Hepatocyte (in vitro differentiated cells): ENCODE measurements at regions not wholly inside any gene's neighbourhood (a gene's known extent, or its start where the extent isn't known, plus 50 kb on each side); places are given as distances from the start of the nearest gene placed in this dataset.

Experiments
- EZH2 ChIP-seq: fragments of 200-600 bp; sonication (generic); IDR thresholded peaks from 2 replicates; pipeline ENCODE4 v1.6.1; 2016; ENCODE audit warnings: antibody characterized with exemption, mild to moderate bottlenecking, borderline replicate concordance
- EZH2phosphoT487 ChIP-seq: fragments of 200-600 bp; sonication (generic); IDR thresholded peaks from one replicate; pipeline ENCODE4 v1.6.1; 2018; ENCODE audit warnings: antibody characterized with exemption, mild to moderate bottlenecking, low read depth, moderate library complexity; ENCODE audit not compliant: unreplicated experiment, severe bottlenecking
- TF ChIP-seq, protein P1 (sequence below): fragments of 200-600 bp; sonication (generic); IDR thresholded peaks from 2 replicates; pipeline ENCODE4 v1.5.1; 2016; ENCODE audit warnings: antibody characterized with exemption, mild to moderate bottlenecking; ENCODE audit not compliant: poor library complexity

DNA sequence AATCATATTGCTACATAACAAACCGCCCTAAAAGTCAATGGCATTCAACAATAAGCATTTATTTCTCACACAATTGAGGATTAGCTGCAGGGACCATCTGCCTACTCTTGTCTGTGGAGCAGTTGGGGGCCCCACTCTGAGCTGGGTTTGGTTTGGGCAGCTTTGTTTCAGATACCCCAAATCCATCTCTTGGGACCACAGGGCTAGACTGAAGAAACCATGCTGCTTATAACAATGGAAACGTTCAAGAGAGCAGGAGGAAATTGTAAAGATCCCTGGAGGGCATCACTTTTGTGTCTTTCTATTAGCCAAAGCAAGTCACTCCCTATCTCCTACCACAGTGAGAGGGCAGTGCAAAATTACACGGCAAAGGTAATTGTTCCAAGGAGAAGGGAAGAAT lies 146.5 kb upstream of the MGAT5 start:
- TF ChIP-seq, protein P1, sequence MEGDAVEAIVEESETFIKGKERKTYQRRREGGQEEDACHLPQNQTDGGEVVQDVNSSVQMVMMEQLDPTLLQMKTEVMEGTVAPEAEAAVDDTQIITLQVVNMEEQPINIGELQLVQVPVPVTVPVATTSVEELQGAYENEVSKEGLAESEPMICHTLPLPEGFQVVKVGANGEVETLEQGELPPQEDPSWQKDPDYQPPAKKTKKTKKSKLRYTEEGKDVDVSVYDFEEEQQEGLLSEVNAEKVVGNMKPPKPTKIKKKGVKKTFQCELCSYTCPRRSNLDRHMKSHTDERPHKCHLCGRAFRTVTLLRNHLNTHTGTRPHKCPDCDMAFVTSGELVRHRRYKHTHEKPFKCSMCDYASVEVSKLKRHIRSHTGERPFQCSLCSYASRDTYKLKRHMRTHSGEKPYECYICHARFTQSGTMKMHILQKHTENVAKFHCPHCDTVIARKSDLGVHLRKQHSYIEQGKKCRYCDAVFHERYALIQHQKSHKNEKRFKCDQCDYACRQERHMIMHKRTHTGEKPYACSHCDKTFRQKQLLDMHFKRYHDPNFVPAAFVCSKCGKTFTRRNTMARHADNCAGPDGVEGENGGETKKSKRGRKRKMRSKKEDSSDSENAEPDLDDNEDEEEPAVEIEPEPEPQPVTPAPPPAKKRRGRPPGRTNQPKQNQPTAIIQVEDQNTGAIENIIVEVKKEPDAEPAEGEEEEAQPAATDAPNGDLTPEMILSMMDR = no peak
- TF ChIP-seq EZH2phosphoT487 = no peak
- no peak for TF ChIP-seq EZH2
